ENCODE measurements at regions not wholly inside any gene's neighbourhood (a gene's known extent, or its start where the extent isn't known, plus 50 kb on each side); places are given as distances from the start of the nearest gene placed in this dataset.

GRCh38 chr18:72180689-72181088 is 363.5 kb downstream of the CBLN2 start:
- no peak for DNase-seq

- DNase-seq = no peak
Measured at GRCh38 chr18:72174972-72175649, 369.0 kb downstream of the CBLN2 start.

GRCh38 chr18:72171596-72171995 is 372.5 kb downstream of the CBLN2 start:
- no peak for DNase-seq

GRCh38 chr18:72161691-72162090 is 382.5 kb downstream of the CBLN2 start:
- no peak for DNase-seq

GRCh38 chr18:72160510-72161445 is 383.4 kb downstream of the CBLN2 start:
- no peak for DNase-seq

GRCh38 chr18:72155327-72155726 is 388.8 kb downstream of the CBLN2 start:
- DNase-seq = no peak

GRCh38 chr18:72154926-72155325 is 389.2 kb downstream of the CBLN2 start:
- DNase-seq = no peak

GRCh38 chr18:72152935-72153334 is 391.2 kb downstream of the CBLN2 start:
- DNase-seq = no peak

- DNase-seq = no peak
Measured at GRCh38 chr18:72147830-72148229, 396.3 kb downstream of the CBLN2 start.

- DNase-seq = no peak
Measured at GRCh38 chr18:72140007-72140406, 404.1 kb downstream of the CBLN2 start.

- no peak for DNase-seq
Measured at GRCh38 chr18:72128649-72129048, 415.5 kb downstream of the CBLN2 start.

GRCh38 chr18:72122103-72122502 is 422.0 kb downstream of the CBLN2 start:
- no peak for DNase-seq

GRCh38 chr18:72119082-72119481 is 425.1 kb downstream of the CBLN2 start:
- no peak for DNase-seq

GRCh38 chr18:72114801-72115594 is 429.1 kb downstream of the CBLN2 start:
- DNase-seq = no peak

- no peak for DNase-seq
Measured at GRCh38 chr18:72107647-72108383, 436.3 kb downstream of the CBLN2 start.

- no peak for DNase-seq
Measured at GRCh38 chr18:72104851-72105250, 439.3 kb downstream of the CBLN2 start.

GRCh38 chr18:72102412-72102811 is 441.7 kb downstream of the CBLN2 start:
- DNase-seq = no peak

GRCh38 chr18:72100465-72101004 is 443.6 kb downstream of the CBLN2 start:
- no peak for DNase-seq

- DNase-seq = no peak
Measured at GRCh38 chr18:72091369-72091768, 452.8 kb downstream of the CBLN2 start.

GRCh38 chr18:72089432-72089831 is 454.7 kb downstream of the CBLN2 start:
- DNase-seq = no peak

- DNase-seq = peak in 3 of 4 experiments; percentile 4 to 25 (median 19)
Measured at GRCh38 chr18:72086421-72086820, 457.7 kb downstream of the CBLN2 start.

GRCh38 chr18:72075040-72075439 is 469.1 kb downstream of the CBLN2 start:
- DNase-seq = no peak
